K562 (cell line): ENCODE measurements at regions not wholly inside any gene's neighbourhood (a gene's known extent, or its start where the extent isn't known, plus 50 kb on each side); places are given as distances from the start of the nearest gene placed in this dataset.

Source experiments
- ATAC-seq: fragments of 200-7000 bp; cut with Tn5 transposase; 3 replicates; pipeline ENCODE4 v1.9.1; 2020; ENCODE audit warnings: moderate library complexity
- BruUV-seq: library from RNA; stranded (reverse); fragments of 400-500 nt; replicated peaks from 2 replicates; lab custom pipeline; 2021; lab: Mats Ljungman, UMichigan
- CTCF ChIA-PET: fragments of 300-600 bp; formaldehyde crosslinking; extraction: SDS; loops from one replicate; lab custom pipeline; 2021; ENCODE audit warnings: low intra/inter-chr PET ratio; lab: Yijun Ruan, JAX
- POLR2A ChIA-PET: fragments of 300-600, 350-650 bp; sonication (Branson Sonifier 250); formaldehyde crosslinking; extraction: SDS; loops from one replicate; lab custom pipeline; 2021; ENCODE audit warnings: antibody characterized with exemption, inconsistent platforms; lab: Yijun Ruan, JAX
- DNase-seq, 4 experiments: peaks; one replicate each; pipeline versions ENCODE4 v3.0.0 to v3.0.0-alpha.2; 2011 to 2018; ENCODE audit warnings: low spot score in 3 of 4, mixed read lengths in 3 of 4; ENCODE audit errors: extremely low read depth in 1 of 4
- FAIRE-seq: peaks from 2 replicates; lab custom pipeline; 2011; peaks lifted over from hg19 to GRCh38; lab: Jason Lieb, UNC
- H2AFZ ChIP-seq: 2 replicates; pipeline ENCODE4 v1.6.0; 2011; ENCODE audit warnings: low read depth, low read length, control low read depth, inconsistent platforms
- H3K27ac ChIP-seq: fragments of 200-600 bp; 3 replicates; pipeline ENCODE4 v1.8.0; 2011; ENCODE audit warnings: low read depth, mild to moderate bottlenecking, control low read depth, inconsistent platforms, low read length, moderate library complexity, mixed read lengths; ENCODE audit errors: extremely low read depth
- H3K27me3 ChIP-seq, 2 experiments: fragments of 300-600 bp in 1 of 2; 2 replicates in 1 of 2; 3 replicates in 1 of 2; pipeline versions ENCODE4 v1.6.0 to v1.8.0; 2011; ENCODE audit warnings: inconsistent platforms in 2 of 2, low read length in 2 of 2, mild to moderate bottlenecking in 1 of 2, mixed read lengths in 1 of 2, moderate library complexity in 1 of 2; ENCODE audit not compliant: control insufficient read depth in 2 of 2, insufficient read depth in 2 of 2
- H3K36me3 ChIP-seq: fragments of 300-600 bp; 3 replicates; pipeline ENCODE4 v1.8.0; 2011; ENCODE audit warnings: mild to moderate bottlenecking, low read length, inconsistent platforms; ENCODE audit not compliant: control insufficient read depth, insufficient read depth
- H3K4me1 ChIP-seq, 2 experiments: fragments of 200-600 bp in 1 of 2; replicated peaks in 1 of 2; 2 replicates in 1 of 2; 3 replicates in 1 of 2; pipeline versions ENCODE4 v1.5.1 to v1.8.0; 2011; ENCODE audit warnings: inconsistent platforms in 2 of 2, low read length in 2 of 2, mild to moderate bottlenecking in 1 of 2, mixed read lengths in 1 of 2, moderate library complexity in 1 of 2; ENCODE audit not compliant: control insufficient read depth in 2 of 2, insufficient read depth in 2 of 2
- H3K4me2 ChIP-seq: 2 replicates; pipeline ENCODE4 v1.6.1; 2011; ENCODE audit warnings: low read length, control low read depth, inconsistent platforms, mixed read lengths; ENCODE audit not compliant: insufficient read depth
- H3K4me3 ChIP-seq: fragments of 200-600 bp; sonication (generic), shearing (Covaris generic); 2 replicates; pipeline ENCODE4 v1.5.1; 2016; ENCODE audit warnings: control low read depth, inconsistent platforms
- H3K79me2 ChIP-seq: fragments of 200-600 bp; 3 replicates; pipeline ENCODE4 v1.8.0; 2011; ENCODE audit warnings: low read length, inconsistent platforms; ENCODE audit not compliant: control insufficient read depth, insufficient read depth
- H3K9ac ChIP-seq, 2 experiments: 2 replicates each; pipeline versions ENCODE4 v1.6.0 to v1.6.1; 2011; ENCODE audit warnings: low read depth in 2 of 2, low read length in 2 of 2, control low read depth in 1 of 2, inconsistent platforms in 1 of 2, mild to moderate bottlenecking in 1 of 2, mixed read lengths in 1 of 2; ENCODE audit not compliant: insufficient read depth in 1 of 2
- H3K9me1 ChIP-seq: one replicate; pipeline ENCODE4 v1.6.0; 2011; ENCODE audit warnings: inconsistent platforms, mild to moderate bottlenecking, low read length, moderate library complexity; ENCODE audit not compliant: control insufficient read depth, insufficient read depth
- H3K9me3 ChIP-seq: replicated peaks from 2 replicates; pipeline ENCODE4 v1.5.1; 2011; ENCODE audit warnings: low read depth, low read length, inconsistent platforms; ENCODE audit not compliant: control insufficient read depth, insufficient read depth
- H4K20me1 ChIP-seq: replicated peaks from 2 replicates; pipeline ENCODE4 v1.6.1; 2011; ENCODE audit warnings: low read length, inconsistent platforms, mixed read lengths; ENCODE audit not compliant: control insufficient read depth, insufficient read depth
- HDAC6 ChIP-seq: IDR thresholded peaks from 2 replicates; pipeline ENCODE4 v1.6.1; 2012; ENCODE audit warnings: low read depth, mild to moderate bottlenecking, control low read depth, inconsistent platforms, low read length, moderate library complexity
- SPI1 ChIP-seq: IDR thresholded peaks from 2 replicates; pipeline ENCODE4 v1.6.1; 2011; ENCODE audit warnings: low read depth, low read length, control low read depth, borderline replicate concordance
- WGBS: fragments of 100-300 bp; shearing (Covaris generic); methylation state at CpG from one replicate; pipeline ENCODE4 v1.1.6; 2016; ENCODE audit warnings: low coverage, mixed read lengths; ENCODE audit not compliant: insufficient coverage; ENCODE audit errors: missing lambda C conversion rate; 5-methylcytosine and 5-hydroxymethylcytosine counted together
- in situ Hi-C: fragments of 300-500 bp; cut with MboI; formaldehyde crosslinking; loops from 4 replicates; pipeline ENCODE4 v1.15.0; 2018; ENCODE audit warnings: inconsistent platforms, mixed read lengths
- intact Hi-C: fragments of 100-400 bp; cut with micrococcal nuclease; formaldehyde crosslinking; loops from 2 replicates; pipeline ENCODE4 v1.14.2; 2022
- TF ChIP-seq, protein P1 (sequence below), 3 experiments: IDR thresholded peaks in 2 of 3; conservative IDR thresholded peaks in 1 of 3; 2 replicates each; pipeline ENCODE4 v1.5.1; 2011 to 2012; ENCODE audit warnings: low read length in 3 of 3, mild to moderate bottlenecking in 3 of 3, control low read depth in 2 of 3, improper control_type of control experiment in 1 of 3, inconsistent platforms in 1 of 3, low read depth in 1 of 3, mixed read lengths in 1 of 3, moderate library complexity in 1 of 3; ENCODE audit not compliant: insufficient read depth in 2 of 3
- TF ChIP-seq, protein P2 (sequence below), 2 experiments: fragments of 450-650 bp; IDR thresholded peaks; 2 replicates each; pipeline ENCODE4 v1.6.1; 2016

- intact Hi-C loops (loop anchor here (10.0 kb wide), 1 partner anchor 342 kb away; no protein-coding TSS in a partner anchor), in situ Hi-C loops (no loop called here)
- no peaks in the 10 kb centered on the region for H3K9me1 ChIP-seq
- DNase-seq: no peak
- H3K79me2 ChIP-seq: no peaks in the 10 kb centered on the region
- no peak for TF ChIP-seq HDAC6
- TF ChIP-seq SPI1: peak; percentile 85
- no TSS peak for BruUV-seq
- WGBS: 0% methylated on average over 2 of the region's 2 CpGs
- no peak for ATAC-seq
- CTCF ChIA-PET: no interaction called here
- no peak overlapping the region for H3K9ac ChIP-seq
- H3K36me3 ChIP-seq: no peaks in the 10 kb centered on the region
- H3K4me3 ChIP-seq: no peak overlapping the region
- H3K4me1 ChIP-seq: no peaks in the 10 kb centered on the region
- no peak overlapping the region for H3K27ac ChIP-seq
- POLR2A ChIA-PET: interaction anchor here (0.7 kb wide), 1 partner anchor 212 kb away, joined by 3 read pairs; no protein-coding TSS in a partner anchor
- H3K27me3 ChIP-seq: no peaks in the 10 kb centered on the region
- H4K20me1 ChIP-seq: 0 out of 2 replicates have a peak, but pooled peaks cover 4% of the 10 kb centered on the region
- no peak overlapping the region for H2AFZ ChIP-seq
- no peaks in the 10 kb centered on the region for H3K9me3 ChIP-seq
- no peak for FAIRE-seq
- no peak overlapping the region for H3K4me2 ChIP-seq
Observed at GRCh38 chr1:175826705-175827104, 83.3 kb upstream of the TNR start.

GRCh38 chr1:175824079-175824478 is 80.7 kb upstream of the TNR start:
- Histone ChIP-seq H3K27ac (no peak overlapping the region), H3K9me1 (no peaks in the 10 kb centered on the region), H3K79me2 (no peaks in the 10 kb centered on the region), H3K36me3 (no peaks in the 10 kb centered on the region), H3K4me2 (no peak overlapping the region), H2AFZ (no peak overlapping the region), H3K4me1 (no peaks in the 10 kb centered on the region), H4K20me1 (no peaks in the 10 kb centered on the region), H3K4me3 (no peak overlapping the region), H3K27me3 (no peaks in the 10 kb centered on the region), H3K9ac (no peak overlapping the region), H3K9me3 (no peaks in the 10 kb centered on the region)
- FAIRE-seq (peak; percentile 80), ATAC-seq (peak; percentile 78), DNase-seq (peak; percentile 21 to 58 (median 28))
- POLR2A ChIA-PET: no interaction called here
- WGBS: 0% methylated on average over 3 of the region's 3 CpGs
- CTCF ChIA-PET: no interaction called here
- in situ Hi-C loops: no loop called here
- no TSS peak for BruUV-seq
- intact Hi-C loops: loop anchor here (5.0 to 10.0 kb wide), 3 partner anchors 248 to 452 kb away; no protein-coding TSS in a partner anchor
- TF ChIP-seq, protein P1, sequence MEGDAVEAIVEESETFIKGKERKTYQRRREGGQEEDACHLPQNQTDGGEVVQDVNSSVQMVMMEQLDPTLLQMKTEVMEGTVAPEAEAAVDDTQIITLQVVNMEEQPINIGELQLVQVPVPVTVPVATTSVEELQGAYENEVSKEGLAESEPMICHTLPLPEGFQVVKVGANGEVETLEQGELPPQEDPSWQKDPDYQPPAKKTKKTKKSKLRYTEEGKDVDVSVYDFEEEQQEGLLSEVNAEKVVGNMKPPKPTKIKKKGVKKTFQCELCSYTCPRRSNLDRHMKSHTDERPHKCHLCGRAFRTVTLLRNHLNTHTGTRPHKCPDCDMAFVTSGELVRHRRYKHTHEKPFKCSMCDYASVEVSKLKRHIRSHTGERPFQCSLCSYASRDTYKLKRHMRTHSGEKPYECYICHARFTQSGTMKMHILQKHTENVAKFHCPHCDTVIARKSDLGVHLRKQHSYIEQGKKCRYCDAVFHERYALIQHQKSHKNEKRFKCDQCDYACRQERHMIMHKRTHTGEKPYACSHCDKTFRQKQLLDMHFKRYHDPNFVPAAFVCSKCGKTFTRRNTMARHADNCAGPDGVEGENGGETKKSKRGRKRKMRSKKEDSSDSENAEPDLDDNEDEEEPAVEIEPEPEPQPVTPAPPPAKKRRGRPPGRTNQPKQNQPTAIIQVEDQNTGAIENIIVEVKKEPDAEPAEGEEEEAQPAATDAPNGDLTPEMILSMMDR (IDR thresholded peaks at IDR 0.05 in 2 of 3, conservative IDR thresholded peaks at IDR 0.05 in 1 of 3; ENCODE audit: insufficient read depth in 2 of 3, low read depth in 1 of 3, low read length in 3 of 3): peak; percentile 68 to 73 (median 70)
- TF ChIP-seq, protein P2, sequence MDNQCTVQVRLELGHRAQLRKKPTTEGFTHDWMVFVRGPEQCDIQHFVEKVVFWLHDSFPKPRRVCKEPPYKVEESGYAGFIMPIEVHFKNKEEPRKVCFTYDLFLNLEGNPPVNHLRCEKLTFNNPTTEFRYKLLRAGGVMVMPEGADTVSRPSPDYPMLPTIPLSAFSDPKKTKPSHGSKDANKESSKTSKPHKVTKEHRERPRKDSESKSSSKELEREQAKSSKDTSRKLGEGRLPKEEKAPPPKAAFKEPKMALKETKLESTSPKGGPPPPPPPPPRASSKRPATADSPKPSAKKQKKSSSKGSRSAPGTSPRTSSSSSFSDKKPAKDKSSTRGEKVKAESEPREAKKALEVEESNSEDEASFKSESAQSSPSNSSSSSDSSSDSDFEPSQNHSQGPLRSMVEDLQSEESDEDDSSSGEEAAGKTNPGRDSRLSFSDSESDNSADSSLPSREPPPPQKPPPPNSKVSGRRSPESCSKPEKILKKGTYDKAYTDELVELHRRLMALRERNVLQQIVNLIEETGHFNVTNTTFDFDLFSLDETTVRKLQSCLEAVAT (IDR thresholded peaks at IDR 0.05): no peak
